Choroid plexus epithelial cell (primary cell): ENCODE measurements at regions not wholly inside any gene's neighbourhood (a gene's known extent, or its start where the extent isn't known, plus 50 kb on each side); places are given as distances from the start of the nearest gene placed in this dataset.

Experiments used
- DNase-seq: peaks from one replicate; pipeline ENCODE4 v3.0.0-alpha.2; 2010; ENCODE audit warnings: low read depth
- H3K4me3 ChIP-seq: 2 replicates; pipeline ENCODE4 v1.5.1; 2011; ENCODE audit warnings: low read depth, mild to moderate bottlenecking, control low read depth, low read length, moderate library complexity
- CTCF ChIP-seq: conservative IDR thresholded peaks from 2 replicates; pipeline ENCODE4 v1.5.1; 2011; ENCODE audit warnings: low read depth, mild to moderate bottlenecking, control low read depth, inconsistent platforms, low read length, moderate library complexity

GRCh38 chr22:27393371-27393770, 408.2 kb downstream of the MN1 start:
- TF ChIP-seq CTCF: no peak
- no peak overlapping the region for H3K4me3 ChIP-seq
- no peak for DNase-seq

- no peak for DNase-seq
- no peak overlapping the region for H3K4me3 ChIP-seq
- TF ChIP-seq CTCF: no peak
These were observed 406.7 kb downstream of the MN1 start for GRCh38 chr22:27394806-27395404.

GRCh38 chr22:27397036-27397953, 404.3 kb downstream of the MN1 start:
- DNase-seq: peak; percentile 55
- no peak overlapping the region for H3K4me3 ChIP-seq
- TF ChIP-seq CTCF: no peak

DNA sequence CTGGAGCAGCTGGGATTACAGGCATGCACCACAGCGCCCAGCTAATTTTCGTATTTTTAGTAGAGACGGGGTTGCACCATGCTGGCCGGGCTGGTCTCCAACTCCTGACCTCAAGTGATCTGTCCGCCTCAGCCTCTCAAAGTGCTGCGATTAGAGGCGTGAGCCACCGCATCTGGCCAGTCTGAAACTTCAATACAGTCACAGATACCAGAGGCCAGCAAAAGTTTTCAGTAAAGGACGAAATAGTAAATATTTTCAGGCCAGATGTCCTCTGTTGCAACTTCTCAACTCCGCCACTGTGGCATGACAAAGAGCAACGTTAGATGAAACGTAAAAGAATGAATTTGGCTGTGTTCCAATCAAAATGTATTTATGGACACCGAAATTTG, 403.6 kb downstream of the MN1 start:
- H3K4me3 ChIP-seq: no peak overlapping the region
- peak; percentile 12 for TF ChIP-seq CTCF
- DNase-seq: peak; percentile 55

DNA sequence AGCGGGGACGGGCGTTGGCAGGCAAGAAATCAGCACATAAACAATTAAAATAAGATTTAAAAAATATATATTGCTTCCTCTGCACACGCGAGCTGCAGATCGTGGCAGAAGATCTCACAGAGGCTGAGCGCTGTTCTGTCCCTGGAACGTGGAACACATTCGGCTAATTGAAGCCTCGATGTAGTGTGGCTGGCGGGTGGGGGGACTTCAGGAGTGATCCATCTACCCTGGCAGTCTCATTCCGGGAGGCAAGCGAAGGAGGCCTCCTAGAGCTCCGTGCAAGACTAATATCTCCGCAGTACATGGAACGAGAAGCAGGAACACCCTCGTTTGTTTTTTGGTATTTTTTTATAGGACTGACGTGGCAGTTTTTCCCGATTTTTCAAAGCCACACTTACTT, 402.4 kb downstream of the MN1 start:
- no peak for DNase-seq
- TF ChIP-seq CTCF: no peak
- no peak overlapping the region for H3K4me3 ChIP-seq

GRCh38 chr22:27400811-27401210, 400.7 kb downstream of the MN1 start:
- DNase-seq: no peak
- no peak for TF ChIP-seq CTCF
- H3K4me3 ChIP-seq: no peak overlapping the region
